B cell (primary cell): ENCODE measurements at regions not wholly inside any gene's neighbourhood (a gene's known extent, or its start where the extent isn't known, plus 50 kb on each side); places are given as distances from the start of the nearest gene placed in this dataset.

Experiments
- CTCF ChIP-seq: fragments of 200-600 bp; IDR thresholded peaks from one replicate; pipeline ENCODE4 v1.8.0; 2022; ENCODE audit warnings: antibody characterized with exemption, mild to moderate bottlenecking
- EZH2 ChIP-seq: IDR thresholded peaks from 2 replicates; pipeline ENCODE4 v1.6.1; 2012; ENCODE audit warnings: borderline replicate concordance, low read depth, mild to moderate bottlenecking, moderate library complexity, low read length; ENCODE audit not compliant: insufficient read depth, poor library complexity, severe bottlenecking

GRCh38 chr5:96321345-96321744 is 111.7 kb downstream of the PCSK1 start:
- TF ChIP-seq EZH2: no peak
- no peak for TF ChIP-seq CTCF
